IPS-NIHi11 (cell line): ENCODE measurements at regions not wholly inside any gene's neighbourhood (a gene's known extent, or its start where the extent isn't known, plus 50 kb on each side); places are given as distances from the start of the nearest gene placed in this dataset.

Experiments
- DNase-seq: peaks from one replicate; pipeline ENCODE4 v3.0.0; 2012; ENCODE audit warnings: mixed read lengths, low spot score

DNA sequence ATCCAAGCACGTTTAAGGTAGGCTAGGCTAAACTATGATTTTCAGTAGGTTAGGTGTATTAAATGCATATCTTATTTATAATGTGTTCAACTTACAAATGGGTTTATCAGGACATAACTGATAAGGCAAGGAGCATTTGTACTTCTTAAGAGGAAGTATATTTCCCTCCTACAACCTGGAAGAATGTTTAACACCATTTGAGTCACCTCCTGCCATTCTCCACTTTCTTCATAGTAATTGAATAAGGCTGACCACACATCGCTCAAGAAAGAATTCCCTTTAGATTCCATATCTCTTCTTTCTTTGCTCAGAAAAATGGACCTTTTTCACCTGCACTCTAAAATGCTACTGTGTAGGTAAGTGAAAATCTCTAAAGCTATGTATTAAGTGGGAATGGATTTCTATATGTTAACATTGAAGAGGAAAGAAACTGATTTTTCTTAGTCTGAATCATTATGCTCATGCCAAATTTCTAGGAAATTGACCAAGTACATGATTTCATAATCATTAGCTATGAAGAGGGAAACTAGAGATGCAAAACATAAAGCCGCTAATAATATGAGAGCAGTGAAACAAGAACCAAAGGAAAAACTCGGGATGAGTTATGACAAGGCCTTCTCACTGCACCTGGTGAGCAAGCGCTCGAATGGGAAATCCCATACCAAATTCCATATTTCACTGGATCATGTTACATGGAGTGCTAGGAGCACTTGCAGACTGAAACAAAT is 210.4 kb downstream of the ALDH8A1 start:
- DNase-seq: no peak

DNA sequence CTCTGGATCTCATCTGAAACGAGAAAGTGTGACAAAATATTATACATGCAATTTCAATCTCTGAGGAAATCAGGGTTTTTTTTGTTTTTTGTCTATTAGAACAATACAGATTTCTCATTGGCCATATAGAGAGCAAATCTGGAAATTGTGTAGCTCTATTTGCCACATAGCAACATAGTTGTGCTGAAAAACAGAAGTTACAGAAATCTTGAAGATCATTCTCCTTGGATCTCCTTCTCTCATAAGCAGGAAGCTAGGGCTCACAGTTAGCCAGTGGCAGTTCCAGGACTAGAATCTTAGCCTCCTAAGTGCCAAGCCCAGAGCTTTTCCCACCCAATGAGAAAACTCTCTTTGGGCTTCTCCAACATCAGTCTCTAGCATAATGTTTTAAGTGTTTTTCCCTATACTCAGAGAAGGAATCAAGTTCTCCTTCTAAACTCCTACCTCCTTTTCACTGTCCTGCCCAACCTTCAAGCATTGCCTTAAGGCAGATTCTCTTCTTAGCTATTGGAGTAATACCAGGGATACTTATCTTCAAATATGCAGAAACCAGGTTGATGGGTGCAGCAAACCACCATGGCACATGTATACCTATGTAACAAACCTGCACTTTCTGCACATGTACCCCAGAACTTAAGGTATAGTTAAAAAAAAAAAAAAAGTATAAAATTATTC is 211.6 kb downstream of the ALDH8A1 start:
- DNase-seq: no peak

DNA sequence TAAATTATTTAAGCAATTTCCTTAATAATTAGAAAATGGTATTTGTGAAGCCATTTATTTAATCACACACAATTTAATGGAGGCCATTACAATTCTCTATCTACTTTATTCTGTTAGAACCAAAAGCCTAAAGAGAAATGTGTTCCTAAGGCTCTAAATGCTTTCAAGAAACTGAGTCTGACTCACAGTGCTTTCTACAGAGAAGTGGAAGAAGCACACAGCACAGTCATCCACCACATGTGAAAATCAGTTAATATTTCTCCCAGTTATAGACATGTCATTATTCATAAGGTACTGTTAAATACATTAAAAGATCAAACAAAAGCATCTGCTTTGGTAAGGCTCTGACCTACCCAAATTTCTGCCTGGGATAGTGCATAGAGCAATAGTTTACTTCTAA is 214.4 kb downstream of the ALDH8A1 start:
- no peak for DNase-seq

DNA sequence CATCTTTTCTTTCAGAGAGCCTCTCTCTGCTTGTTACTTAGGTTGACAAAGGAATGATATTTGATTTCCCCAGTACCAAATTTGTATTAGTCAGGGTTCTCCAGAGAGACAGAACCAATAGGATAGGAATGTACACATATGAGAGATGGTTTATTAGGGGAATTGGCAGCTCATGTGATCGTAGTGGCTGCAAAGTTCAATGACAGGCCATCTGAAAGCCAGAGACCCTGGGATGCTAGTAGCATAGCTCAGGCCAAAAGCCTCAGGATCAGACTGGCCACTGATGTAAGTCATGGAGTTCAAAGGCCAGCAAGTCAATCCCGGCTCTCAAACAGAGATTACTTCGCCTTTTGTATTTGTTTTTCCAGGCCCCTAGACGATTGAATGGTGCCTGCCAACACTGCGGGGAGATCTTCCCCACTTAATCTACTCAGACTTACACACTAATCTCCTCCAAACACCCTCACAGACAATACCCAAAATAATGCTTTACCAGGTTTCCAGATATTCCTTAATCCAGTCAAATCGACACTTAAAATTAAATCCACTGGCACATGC is 215.5 kb downstream of the ALDH8A1 start:
- DNase-seq: no peak

DNA sequence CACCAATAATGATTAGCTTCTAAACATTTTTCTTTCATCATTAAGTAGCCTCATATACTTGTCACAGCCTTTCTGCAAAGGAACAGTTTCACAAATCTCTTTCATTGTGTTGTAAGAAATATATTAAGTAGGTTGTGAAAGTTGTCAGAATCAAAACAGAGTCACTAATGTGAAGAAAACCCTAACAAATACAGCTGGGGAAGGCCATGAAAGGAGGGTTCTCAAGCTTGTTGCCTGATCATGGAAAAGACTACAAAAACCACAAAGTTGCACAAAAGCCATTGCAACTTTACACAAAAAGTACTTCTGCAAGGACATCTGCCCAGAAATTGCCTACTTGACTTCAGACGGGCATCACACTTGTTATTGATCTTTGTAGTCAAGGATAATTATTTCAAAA is 216.1 kb downstream of the ALDH8A1 start:
- DNase-seq: no peak

DNA sequence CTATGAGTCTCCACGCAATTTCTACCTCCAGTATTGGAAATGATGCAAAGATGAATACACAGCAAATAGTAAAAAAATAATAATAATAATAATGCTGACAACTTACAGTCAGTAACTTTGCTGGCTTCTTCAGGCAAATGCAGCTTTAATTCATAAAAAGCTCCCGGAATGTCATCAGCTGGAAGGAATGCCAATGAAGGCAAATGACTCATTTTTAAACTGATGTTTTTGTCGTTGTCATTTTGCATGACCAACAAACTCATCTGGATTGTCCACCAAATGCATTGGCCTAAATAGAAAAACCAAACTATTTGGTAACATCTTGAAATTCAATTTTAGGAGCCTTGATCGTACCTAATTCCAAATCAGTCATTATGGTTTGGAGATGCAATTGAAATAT is 217.1 kb downstream of the ALDH8A1 start:
- DNase-seq: no peak

DNA sequence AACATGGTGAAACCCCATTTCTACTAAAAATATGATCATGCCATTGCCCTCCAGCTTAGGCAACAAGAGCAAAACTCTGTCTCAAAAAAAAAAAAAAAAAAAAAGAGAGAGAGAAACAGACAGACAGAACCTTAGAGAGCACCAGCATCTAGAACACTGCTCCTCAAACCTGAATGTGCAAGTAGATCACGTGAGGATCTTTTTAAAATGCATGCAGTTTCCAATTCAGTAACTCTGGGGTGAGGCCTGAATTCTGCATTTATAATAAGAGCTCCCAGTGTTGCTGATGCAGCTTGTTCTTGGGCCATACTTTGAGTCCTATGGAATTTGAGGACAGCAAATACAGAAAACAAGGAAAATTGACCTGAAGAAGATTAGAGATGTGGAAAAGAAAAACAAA is 218.3 kb downstream of the ALDH8A1 start:
- DNase-seq: no peak

DNA sequence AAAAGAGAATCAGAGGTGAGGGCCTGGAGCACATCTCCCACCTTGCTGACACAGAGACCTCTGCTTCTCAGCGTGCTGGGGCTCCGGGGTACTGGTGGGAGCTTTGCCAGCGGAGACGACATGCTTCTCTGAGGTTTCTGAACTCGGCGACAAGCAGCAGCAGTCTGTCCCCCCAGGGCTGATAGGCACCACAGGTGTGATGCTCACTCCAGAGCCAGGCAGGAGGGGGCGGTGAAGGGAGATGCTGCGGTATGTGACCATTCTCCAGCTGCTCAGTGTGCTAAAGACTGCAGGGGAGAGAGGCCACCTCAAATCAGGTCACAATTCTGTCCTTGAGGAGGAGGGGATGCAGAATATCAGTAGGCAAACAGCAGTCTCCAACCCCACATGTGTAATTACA is 219.9 kb downstream of the ALDH8A1 start:
- peak; percentile 24 for DNase-seq

DNA sequence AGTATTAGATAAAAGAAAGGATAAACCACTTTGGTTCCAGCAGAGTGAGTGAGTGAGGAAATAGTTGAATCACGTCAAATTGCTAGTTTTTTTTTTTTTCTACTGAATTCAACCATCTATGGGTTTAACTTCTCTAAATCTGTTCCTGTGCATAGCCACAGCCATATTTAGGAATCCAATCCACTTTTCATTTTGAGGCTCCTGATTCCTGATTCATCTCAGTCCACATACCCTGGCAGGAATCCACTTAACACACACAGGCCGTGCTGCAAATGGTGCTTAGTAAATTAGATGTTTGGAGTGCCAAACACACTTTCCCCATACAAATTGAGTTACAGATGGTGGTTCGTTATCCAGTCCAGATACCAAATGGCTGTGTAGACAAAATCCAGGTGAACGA is 220.3 kb downstream of the ALDH8A1 start:
- no peak for DNase-seq

DNA sequence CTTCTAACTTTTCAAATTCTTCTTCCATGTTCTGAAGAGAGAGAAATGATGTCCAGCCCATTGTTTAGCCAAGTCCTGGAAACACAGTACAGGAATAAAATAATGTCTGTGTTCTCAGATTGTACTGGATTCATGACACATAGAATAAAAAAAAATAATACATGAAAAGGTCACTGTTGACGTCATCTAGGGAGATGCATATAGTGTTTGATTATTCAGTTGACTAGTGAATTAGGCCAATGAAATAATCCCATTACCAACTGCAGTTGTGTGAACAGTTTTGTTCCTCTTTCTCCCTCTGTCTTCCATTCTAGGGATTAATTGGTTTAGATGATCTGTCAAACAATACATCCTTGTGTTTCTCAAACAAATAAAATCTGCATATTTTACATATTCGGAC is 222.8 kb downstream of the ALDH8A1 start:
- DNase-seq: no peak

DNA sequence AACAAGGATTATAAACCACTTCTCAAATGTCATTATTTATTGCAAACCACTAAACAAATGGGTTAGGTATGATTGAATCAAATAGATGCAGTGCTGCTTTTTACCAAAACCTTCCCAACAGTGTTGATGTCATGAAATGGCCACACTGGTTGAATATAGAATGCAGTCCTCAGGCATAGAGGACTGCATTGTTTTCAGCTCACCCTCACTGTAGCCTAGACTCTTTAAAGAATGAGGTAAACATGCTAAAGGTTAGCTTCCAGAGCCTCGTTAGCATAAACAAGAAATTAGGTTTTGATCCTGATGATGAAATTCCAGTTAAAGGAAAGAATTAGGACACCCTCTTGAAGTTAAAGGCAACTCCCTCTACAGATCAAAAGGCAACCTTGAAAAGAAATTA is 224.3 kb downstream of the ALDH8A1 start:
- DNase-seq: no peak

DNA sequence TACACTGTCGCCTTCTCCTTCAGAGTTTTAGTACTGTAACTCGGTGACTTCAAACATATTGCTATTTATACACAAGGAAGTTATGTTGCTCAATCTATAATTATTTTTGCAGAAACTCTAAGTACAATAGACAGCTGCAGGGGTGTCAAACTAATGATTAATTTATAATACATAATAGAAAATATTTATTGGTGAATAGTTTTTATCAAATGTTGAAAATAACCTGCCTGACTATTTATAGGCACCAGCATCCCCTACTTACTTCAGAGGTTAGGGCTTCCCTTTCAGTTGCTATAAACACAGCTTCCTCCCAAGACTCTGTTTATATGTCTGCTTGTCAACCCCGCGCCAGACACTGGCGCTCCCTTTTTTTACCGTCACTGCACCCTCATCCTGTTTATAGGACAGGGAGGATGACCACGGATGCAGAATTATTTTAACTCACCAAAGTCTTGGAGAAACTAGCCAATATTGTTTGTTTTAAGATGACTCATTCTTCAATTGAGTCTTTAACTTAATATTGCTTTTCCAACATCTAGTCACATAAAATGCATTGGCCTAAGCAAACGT is 225.0 kb downstream of the ALDH8A1 start:
- no peak for DNase-seq

DNA sequence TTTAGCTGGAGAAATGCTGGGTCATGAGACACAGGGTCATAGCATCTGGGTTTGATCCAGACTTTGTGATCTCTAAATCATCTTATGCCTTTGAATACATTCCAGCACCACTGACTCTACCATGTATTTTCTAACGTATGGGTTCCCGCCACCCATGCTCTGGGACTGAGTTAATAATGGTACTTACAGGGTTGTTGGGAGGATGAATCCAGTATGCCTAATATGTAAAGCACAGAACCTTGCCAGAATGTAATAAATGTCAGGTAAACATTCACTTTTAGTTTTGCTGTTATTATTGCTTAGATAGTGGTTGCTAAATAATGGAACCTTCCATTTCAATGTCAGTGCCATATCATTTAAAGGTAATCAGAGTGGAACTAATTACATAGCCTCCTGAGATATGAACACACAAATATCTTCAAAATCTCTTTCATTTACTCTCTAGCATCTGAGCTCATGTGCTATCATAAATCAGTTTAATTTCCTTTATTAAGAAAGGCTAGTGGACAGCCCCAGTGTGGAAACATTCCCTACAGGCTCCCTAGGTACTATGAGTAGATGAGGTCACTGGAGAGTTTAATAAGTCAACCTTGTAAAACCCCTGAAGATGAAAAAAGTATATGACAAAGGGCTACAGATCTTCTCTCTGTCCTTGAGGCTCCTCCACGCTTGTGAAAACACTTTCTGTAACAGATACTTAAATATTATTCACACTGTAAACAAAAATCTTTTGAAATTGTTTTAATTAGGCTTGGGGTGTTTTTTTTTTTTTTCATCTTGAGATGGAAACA is 226.6 kb downstream of the ALDH8A1 start:
- no peak for DNase-seq

DNA sequence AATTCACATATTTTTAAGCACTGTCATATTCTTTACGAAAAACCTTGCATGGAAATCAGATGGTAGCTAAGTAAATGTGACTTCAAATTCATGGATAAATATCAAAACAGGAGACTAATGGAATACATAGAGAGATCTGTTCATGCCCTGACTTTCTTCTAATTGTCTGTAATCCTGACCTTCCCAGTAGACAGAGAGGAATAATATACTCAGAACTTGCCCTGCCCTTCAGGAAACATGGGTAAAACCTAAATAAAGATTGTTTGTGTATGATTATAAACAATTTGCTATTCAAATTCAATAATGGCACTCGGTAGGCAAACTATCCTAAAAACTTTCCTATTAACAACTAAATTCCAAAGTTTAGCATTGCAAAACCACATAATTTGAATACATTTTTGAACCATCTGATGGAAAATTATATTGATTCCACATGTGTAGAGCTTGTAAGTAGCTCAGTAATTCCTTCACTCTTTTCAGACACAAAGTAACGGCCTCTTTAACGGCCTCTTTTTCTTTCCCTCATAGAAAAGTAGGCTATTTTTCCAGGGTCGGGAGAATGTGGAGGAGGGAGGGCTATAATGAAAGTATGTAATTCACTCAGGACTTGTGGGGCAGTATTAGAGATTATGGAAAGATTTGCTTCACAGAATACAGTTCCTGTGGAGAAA is 227.6 kb downstream of the ALDH8A1 start:
- DNase-seq: no peak

DNA sequence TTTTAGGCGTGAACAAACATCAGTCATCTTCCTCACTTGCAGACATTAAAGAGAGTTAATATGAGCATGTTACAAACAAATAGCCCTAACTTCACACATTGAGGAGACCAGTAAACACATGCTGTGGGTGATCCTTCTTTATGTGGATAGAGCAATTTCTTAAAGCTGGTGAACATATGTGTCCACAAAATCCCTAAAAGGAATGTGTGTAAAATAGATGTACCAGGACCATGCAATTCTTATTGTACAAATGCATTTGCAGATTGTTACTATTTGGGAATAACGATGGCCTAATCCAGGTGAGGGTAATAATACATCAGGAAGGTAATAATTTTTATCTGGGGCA is 228.9 kb downstream of the ALDH8A1 start:
- no peak for DNase-seq

DNA sequence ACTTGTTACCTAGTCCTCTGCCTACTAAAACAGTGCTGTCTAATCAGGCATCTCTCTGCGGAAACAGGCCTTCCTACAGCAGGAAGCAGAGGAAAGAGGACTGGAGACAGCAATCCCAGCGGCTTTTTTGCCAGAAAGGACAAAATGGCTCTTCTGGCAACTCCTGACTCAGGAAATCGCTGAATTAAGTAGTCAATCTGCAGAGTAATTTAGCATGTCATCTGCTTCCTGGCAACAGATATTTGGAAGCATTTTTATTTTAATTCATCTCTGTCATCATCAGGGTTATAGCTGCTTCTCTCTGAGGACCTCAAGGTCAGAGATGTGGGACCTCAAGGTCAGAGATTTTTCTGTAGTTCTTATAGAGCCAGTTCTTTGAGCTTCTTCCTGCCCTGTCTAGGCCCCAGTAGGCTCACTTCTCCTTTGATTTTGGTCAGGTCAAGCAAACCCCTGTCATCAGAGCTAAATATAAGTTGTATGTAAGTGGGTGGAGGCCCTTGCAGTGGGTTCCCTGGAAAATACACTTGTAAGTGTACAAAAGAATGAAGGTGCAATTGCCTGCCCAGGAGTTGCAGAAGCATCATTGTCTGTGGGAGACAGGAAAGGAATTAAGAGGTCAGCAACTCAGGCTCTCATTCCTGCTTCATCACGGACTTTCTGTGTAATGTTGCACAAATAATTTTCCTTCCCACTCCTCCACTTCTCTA is 229.4 kb downstream of the ALDH8A1 start:
- no peak for DNase-seq

DNA sequence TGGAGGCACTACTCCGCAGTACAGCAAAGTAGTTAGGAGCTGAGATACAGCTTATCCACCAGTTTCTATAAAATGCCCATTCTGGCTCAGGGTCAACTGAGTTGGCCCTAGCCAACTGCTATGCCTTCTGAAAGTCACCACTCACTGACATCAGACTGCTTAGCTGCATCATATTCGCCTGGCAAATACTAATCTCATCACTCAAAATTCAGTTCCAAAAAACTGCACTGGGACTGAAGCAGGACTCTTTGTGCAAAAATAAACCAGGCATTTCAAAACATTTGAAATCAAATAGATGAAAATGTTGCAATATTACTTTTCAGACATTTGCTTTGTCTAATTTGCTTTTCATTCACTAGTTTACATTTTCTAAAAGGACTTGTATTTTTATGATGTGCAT is 230.0 kb downstream of the ALDH8A1 start:
- no peak for DNase-seq

DNA sequence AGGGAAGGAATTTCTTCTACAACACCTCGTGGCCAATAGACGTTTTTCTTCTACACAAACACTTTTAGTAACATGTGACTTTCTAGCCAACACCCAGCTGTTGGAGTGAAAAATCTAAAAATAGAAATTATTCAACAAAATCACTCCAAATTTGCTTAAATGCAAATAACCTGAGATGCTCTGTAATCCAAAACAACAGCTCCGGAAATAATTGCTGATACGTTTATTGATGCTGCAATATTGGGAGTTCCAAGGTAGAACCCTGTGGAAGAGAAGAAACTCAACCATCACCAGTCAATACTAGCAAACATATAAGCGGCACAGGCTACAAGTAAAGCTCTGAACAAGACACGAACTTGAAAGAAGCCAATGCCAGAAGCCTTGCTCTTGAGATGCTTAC is 230.6 kb downstream of the ALDH8A1 start:
- DNase-seq: no peak

DNA sequence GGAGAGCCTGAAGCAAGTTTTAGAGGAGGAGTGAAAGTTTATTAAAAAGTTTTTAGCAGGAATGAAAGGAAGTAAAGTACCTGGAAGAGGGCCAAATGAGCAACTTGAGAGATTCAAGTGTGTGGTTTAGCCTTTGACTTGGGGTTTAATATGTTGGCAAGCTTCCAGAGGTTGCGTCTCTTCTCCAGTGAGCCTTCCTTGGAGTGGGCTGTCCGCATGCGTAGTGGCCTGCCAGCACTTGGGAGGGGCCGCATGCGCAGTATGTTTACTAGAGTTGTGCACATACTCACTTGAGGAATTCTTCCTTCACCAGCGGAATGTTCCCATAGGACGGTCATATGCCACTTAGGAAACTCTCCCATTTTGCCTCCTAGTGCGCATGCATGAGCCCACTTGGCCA is 235.2 kb downstream of the ALDH8A1 start:
- DNase-seq: no peak

DNA sequence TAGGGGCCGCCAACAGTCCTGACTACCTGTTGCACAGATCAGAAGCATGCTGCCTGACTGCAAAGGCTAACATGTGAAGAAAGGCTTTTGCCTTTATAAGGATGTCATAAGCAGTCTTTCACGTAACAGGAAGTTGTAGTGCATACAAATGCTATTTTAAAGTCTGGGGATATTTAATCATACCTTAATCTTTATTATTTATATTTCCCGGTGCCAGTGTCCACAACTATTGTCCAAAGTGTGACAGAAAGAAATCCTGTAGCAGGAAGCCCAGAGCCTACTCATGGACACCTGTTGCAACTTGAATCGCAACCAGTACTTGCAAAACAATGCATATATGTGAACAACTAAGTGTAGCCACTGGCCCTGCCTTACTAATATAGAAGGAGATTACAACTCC is 235.8 kb downstream of the ALDH8A1 start:
- no peak for DNase-seq

DNA sequence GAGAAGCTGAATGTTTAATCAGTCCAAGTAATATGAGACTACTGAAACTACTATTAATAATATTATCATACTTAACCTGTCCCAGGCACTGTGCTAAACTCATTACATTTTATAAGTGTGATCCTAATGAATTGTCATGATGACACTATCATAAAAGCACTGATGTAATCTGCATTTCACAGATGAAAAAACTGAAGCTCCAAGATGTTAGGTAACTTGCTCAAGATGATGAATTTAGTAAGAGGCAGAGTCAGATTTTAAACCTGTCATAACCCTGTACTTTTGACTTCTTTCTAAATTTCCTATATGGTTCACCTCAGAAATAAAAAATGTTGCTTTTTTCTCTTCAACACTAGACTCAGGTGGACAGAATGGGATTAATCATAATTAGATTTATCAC is 237.6 kb downstream of the ALDH8A1 start:
- no peak for DNase-seq
